ENCODE measurements at regions not wholly inside any gene's neighbourhood (a gene's known extent, or its start where the extent isn't known, plus 50 kb on each side); places are given as distances from the start of the nearest gene placed in this dataset.

DNA sequence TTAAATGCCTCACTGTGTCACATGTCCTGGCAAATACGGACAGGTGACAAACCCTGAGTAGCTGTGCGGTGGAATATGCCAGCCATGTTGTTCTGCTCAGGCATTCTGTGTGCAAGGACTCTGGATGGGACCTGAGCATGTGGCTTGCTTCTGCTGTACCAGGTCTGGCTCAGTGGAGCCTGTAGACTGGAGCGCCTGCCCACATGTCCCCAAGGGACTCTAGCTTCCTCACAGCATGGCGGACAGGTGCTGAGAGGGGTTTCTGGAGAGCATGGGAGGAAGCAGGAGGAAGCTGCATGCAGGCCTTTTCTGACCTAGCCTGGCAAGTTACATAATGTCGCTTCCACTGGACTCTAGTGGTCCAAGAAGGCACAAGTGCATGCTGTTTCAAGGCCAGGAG lies 96.3 kb downstream of the PLXNA1 start:
- H3K36me3 Mint-ChIP-seq (ENCODE audit: insufficient read depth, unreplicated experiment), result no peaks in the 10 kb centered on the region
- H3K4me3 Mint-ChIP-seq (ENCODE audit: unreplicated experiment), result no peak overlapping the region
- TF ChIP-seq, protein P1, sequence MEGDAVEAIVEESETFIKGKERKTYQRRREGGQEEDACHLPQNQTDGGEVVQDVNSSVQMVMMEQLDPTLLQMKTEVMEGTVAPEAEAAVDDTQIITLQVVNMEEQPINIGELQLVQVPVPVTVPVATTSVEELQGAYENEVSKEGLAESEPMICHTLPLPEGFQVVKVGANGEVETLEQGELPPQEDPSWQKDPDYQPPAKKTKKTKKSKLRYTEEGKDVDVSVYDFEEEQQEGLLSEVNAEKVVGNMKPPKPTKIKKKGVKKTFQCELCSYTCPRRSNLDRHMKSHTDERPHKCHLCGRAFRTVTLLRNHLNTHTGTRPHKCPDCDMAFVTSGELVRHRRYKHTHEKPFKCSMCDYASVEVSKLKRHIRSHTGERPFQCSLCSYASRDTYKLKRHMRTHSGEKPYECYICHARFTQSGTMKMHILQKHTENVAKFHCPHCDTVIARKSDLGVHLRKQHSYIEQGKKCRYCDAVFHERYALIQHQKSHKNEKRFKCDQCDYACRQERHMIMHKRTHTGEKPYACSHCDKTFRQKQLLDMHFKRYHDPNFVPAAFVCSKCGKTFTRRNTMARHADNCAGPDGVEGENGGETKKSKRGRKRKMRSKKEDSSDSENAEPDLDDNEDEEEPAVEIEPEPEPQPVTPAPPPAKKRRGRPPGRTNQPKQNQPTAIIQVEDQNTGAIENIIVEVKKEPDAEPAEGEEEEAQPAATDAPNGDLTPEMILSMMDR (IDR thresholded peaks at IDR 0.05; ENCODE audit: insufficient read depth in 1 of 2, low read depth in 1 of 2, low read length in 1 of 2, severe bottlenecking in 1 of 2, unreplicated experiment in 1 of 2), result no peak
- BruUV-seq (replicated peaks), result no TSS peak
- H3K27me3 Mint-ChIP-seq (ENCODE audit: insufficient read depth, unreplicated experiment), result peaks cover 5% of the 10 kb centered on the region
- no peak for DNase-seq
- H3K27me3 ChIP-seq (replicated peaks; ENCODE audit: control insufficient read depth, insufficient read depth, low read length), result no peaks in the 10 kb centered on the region
- H3K9me3 Mint-ChIP-seq (ENCODE audit: unreplicated experiment), result no peaks in the 10 kb centered on the region
- H3K4me3 ChIP-seq (ENCODE audit: low read depth, low read length), result no peak overlapping the region
- intact Hi-C loops (cut with micrococcal nuclease; ENCODE audit: unreplicated experiment), result no loop called here
- POLR2A ChIA-PET, result no interaction called here
- H3K9me3 ChIP-seq, result no peaks in the 10 kb centered on the region
- no peaks in the 10 kb centered on the region for H3K36me3 ChIP-seq (ENCODE audit: control insufficient read depth, insufficient read depth, low read length)
- no peaks in the 10 kb centered on the region for H3K4me1 ChIP-seq
- H3K27ac Mint-ChIP-seq (ENCODE audit: unreplicated experiment), result no peak overlapping the region
- CTCF ChIA-PET, result no interaction called here
- H3K4me1 Mint-ChIP-seq (ENCODE audit: low read depth, unreplicated experiment), result no peaks in the 10 kb centered on the region

DNA sequence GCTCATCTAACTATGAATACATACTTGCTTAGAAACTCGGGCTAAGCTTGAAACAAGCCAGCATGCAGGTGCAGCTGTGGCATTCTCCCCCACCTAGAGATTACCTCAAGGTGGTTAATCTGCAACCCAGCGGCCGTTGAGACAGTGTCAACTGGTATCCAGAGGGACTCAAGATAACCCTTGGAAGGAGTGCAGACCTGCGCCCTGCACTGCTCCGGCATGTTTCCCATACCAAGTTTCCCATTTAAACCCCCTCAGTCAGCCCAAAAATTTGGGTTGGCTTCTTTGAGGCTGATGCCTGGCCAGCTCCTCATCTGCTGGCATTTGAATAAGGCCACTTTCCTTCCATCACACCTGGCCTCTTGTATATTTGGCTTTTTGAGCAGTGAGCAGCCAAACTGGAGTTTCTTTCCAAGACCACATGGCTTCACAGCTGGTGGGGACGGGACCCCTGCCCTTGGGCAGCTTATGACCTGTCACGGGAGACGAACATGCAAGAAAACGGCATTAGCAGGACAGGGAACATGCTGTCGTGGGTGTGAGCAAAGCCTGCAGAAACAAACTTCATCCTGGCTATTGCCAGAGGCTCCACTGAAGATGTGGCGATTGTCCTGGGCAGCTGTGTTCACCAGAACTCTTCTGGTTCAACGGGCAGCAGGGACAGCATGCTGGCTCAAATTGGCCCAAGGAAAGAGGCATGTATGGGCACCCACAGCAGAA lies 98.2 kb downstream of the PLXNA1 start:
- Histone ChIP-seq H3K27me3 (replicated peaks; ENCODE audit: control insufficient read depth, insufficient read depth, low read length) (no peaks in the 10 kb centered on the region), H3K4me1 (no peaks in the 10 kb centered on the region), H3K4me3 (ENCODE audit: low read depth, low read length) (no peak overlapping the region), H3K36me3 (ENCODE audit: control insufficient read depth, insufficient read depth, low read length) (no peaks in the 10 kb centered on the region), H3K9me3 (no peaks in the 10 kb centered on the region)
- CTCF ChIA-PET, result no interaction called here
- POLR2A ChIA-PET, result no interaction called here
- Mint-ChIP-seq H3K27ac (ENCODE audit: unreplicated experiment) (no peak overlapping the region), H3K4me3 (ENCODE audit: unreplicated experiment) (no peak overlapping the region), H3K36me3 (ENCODE audit: insufficient read depth, unreplicated experiment) (no peaks in the 10 kb centered on the region), H3K27me3 (ENCODE audit: insufficient read depth, unreplicated experiment) (peaks cover 5% of the 10 kb centered on the region), H3K4me1 (ENCODE audit: low read depth, unreplicated experiment) (no peaks in the 10 kb centered on the region), H3K9me3 (ENCODE audit: unreplicated experiment) (no peaks in the 10 kb centered on the region)
- DNase-seq, result no peak
- intact Hi-C loops (cut with micrococcal nuclease; ENCODE audit: unreplicated experiment), result no loop called here
- BruUV-seq (replicated peaks), result no TSS peak
- TF ChIP-seq, protein P1 (IDR thresholded peaks at IDR 0.05; ENCODE audit: insufficient read depth in 1 of 2, low read depth in 1 of 2, low read length in 1 of 2, severe bottlenecking in 1 of 2, unreplicated experiment in 1 of 2), result no peak

DNA sequence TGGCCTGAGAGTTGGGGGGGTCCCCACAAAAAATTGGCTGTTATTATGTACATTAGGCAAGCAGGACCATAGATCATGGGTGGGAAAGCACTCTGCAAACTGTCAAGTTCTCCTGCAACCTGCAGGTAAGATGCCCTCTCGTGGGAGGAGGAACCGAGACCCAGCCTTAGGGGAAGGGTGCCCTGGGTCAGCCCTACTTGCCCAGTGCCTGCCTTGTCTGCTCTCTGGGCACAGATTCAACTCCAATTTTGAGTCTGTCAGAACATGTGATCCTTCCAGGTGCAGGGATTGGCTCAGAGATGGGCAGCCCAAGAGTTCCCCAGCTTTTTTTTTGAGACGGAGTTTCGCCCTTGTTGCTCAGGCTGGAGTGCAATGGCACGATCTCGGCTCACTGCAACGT lies 99.2 kb downstream of the PLXNA1 start:
- Histone ChIP-seq H3K36me3 (ENCODE audit: control insufficient read depth, insufficient read depth, low read length) (no peaks in the 10 kb centered on the region), H3K27me3 (replicated peaks; ENCODE audit: control insufficient read depth, insufficient read depth, low read length) (no peaks in the 10 kb centered on the region), H3K9me3 (no peaks in the 10 kb centered on the region), H3K4me3 (ENCODE audit: low read depth, low read length) (no peak overlapping the region), H3K4me1 (no peaks in the 10 kb centered on the region)
- Mint-ChIP-seq H3K36me3 (ENCODE audit: insufficient read depth, unreplicated experiment) (no peaks in the 10 kb centered on the region), H3K4me1 (ENCODE audit: low read depth, unreplicated experiment) (no peaks in the 10 kb centered on the region), H3K27me3 (ENCODE audit: insufficient read depth, unreplicated experiment) (peaks cover 5% of the 10 kb centered on the region), H3K9me3 (ENCODE audit: unreplicated experiment) (no peaks in the 10 kb centered on the region), H3K4me3 (ENCODE audit: unreplicated experiment) (no peak overlapping the region), H3K27ac (ENCODE audit: unreplicated experiment) (no peak overlapping the region)
- TF ChIP-seq, protein P1 (IDR thresholded peaks at IDR 0.05; ENCODE audit: insufficient read depth in 1 of 2, low read depth in 1 of 2, low read length in 1 of 2, severe bottlenecking in 1 of 2, unreplicated experiment in 1 of 2), result no peak
- BruUV-seq (replicated peaks), result no TSS peak
- intact Hi-C loops (cut with micrococcal nuclease; ENCODE audit: unreplicated experiment), result no loop called here
- ChIA-PET CTCF (no interaction called here), POLR2A (no interaction called here)
- no peak for DNase-seq
